PC-9 (cell line): ENCODE measurements at regions not wholly inside any gene's neighbourhood (a gene's known extent, or its start where the extent isn't known, plus 50 kb on each side); places are given as distances from the start of the nearest gene placed in this dataset.

Source experiments
- BruUV-seq: library from RNA; stranded (reverse); fragments of 400-500 nt; replicated peaks from 2 replicates; lab custom pipeline; 2021; lab: Mats Ljungman, UMichigan
- CTCF ChIA-PET: fragments of 300-600 bp; sonication (Branson Sonifier 250); formaldehyde crosslinking; loops from one replicate; lab custom pipeline; 2022; ENCODE audit warnings: antibody characterized with exemption; lab: Charles Lee
- POLR2A ChIA-PET: fragments of 300-600 bp; sonication (Branson Sonifier 250); formaldehyde crosslinking; loops from one replicate; lab custom pipeline; 2022; ENCODE audit warnings: antibody characterized with exemption; ENCODE audit not compliant: unreplicated experiment; lab: Charles Lee
- DNase-seq, 2 experiments: peaks; one replicate each; pipeline versions ENCODE4 v3.0.0 to v3.0.0-alpha.2; 2015 to 2022; ENCODE audit warnings: mixed read lengths in 1 of 2
- H2AFZ ChIP-seq: fragments of 200-600 bp; sonication (generic); 2 replicates; pipeline ENCODE4 v1.8.1; 2017; ENCODE audit warnings: antibody characterized with exemption
- H3F3A ChIP-seq: fragments of 200-600 bp; sonication (generic); 2 replicates; pipeline ENCODE4 v1.8.1; 2017; ENCODE audit warnings: antibody characterized with exemption, mild to moderate bottlenecking, low read depth; ENCODE audit not compliant: insufficient read depth
- H3K27ac ChIP-seq: fragments of 200-600 bp; sonication (generic); 2 replicates; pipeline ENCODE4 v1.6.1; 2016; ENCODE audit warnings: mixed run types
- H3K27me3 ChIP-seq: fragments of 200-600 bp; sonication (generic); 2 replicates; pipeline ENCODE4 v1.6.1; 2016; ENCODE audit warnings: low read depth, mixed run types; ENCODE audit not compliant: insufficient read depth
- H3K36me3 ChIP-seq: fragments of 200-600 bp; sonication (generic); 2 replicates; pipeline ENCODE4 v1.6.1; 2016; ENCODE audit warnings: low read depth, mixed run types
- H3K4me1 ChIP-seq: fragments of 200-600 bp; sonication (generic); replicated peaks from 2 replicates; pipeline ENCODE4 v1.6.1; 2016; ENCODE audit warnings: mixed run types; ENCODE audit not compliant: insufficient read depth
- H3K4me2 ChIP-seq: fragments of 200-600 bp; sonication (generic); 2 replicates; pipeline ENCODE4 v1.6.1; 2017; ENCODE audit warnings: mixed run types
- H3K4me3 ChIP-seq: fragments of 200-600 bp; sonication (generic); 2 replicates; pipeline ENCODE4 v1.6.1; 2016; ENCODE audit warnings: mixed run types
- H3K79me2 ChIP-seq: fragments of 200-600 bp; sonication (generic); 2 replicates; pipeline ENCODE4 v1.6.1; 2017; ENCODE audit warnings: low read depth, mixed run types
- H3K9me2 ChIP-seq: fragments of 200-600 bp; sonication (generic); 2 replicates; pipeline ENCODE4 v1.8.1; 2017; ENCODE audit warnings: mild to moderate bottlenecking; ENCODE audit not compliant: insufficient read depth
- H3K9me3 ChIP-seq: fragments of 200-600 bp; sonication (generic); 2 replicates; pipeline ENCODE4 v1.8.1; 2016; ENCODE audit warnings: low read depth; ENCODE audit not compliant: insufficient read depth
- H4K20me1 ChIP-seq: fragments of 200-600 bp; sonication (generic); 2 replicates; pipeline ENCODE4 v1.8.1; 2017; ENCODE audit not compliant: insufficient read depth
- CTCF ChIP-seq: fragments of 200-600 bp; sonication (generic); conservative IDR thresholded peaks from 2 replicates; pipeline ENCODE4 v1.6.1; 2017; ENCODE audit warnings: mixed run types, antibody characterized with exemption, mild to moderate bottlenecking, moderate library complexity
- EZH2 ChIP-seq: fragments of 200-600 bp; sonication (generic); IDR thresholded peaks from 2 replicates; pipeline ENCODE4 v1.8.0; 2017; ENCODE audit warnings: antibody characterized with exemption, low read depth
- intact Hi-C: fragments of 100-400 bp; cut with micrococcal nuclease; formaldehyde crosslinking; loops from one replicate; pipeline ENCODE4 v1.10.0; 2022; ENCODE audit not compliant: unreplicated experiment

- H3K4me2 ChIP-seq: no peak overlapping the region
- no peak overlapping the region for H3K4me3 ChIP-seq
- H4K20me1 ChIP-seq: no peaks in the 10 kb centered on the region
- ChIA-PET POLR2A (no interaction called here), CTCF (no interaction called here)
- peak in 1 of 2 experiments; percentile 52 for DNase-seq
- intact Hi-C loops: no loop called here
- H3K27ac ChIP-seq: no peak overlapping the region
- BruUV-seq: no TSS peak
- no peaks in the 10 kb centered on the region for H3K9me3 ChIP-seq
- H3K36me3 ChIP-seq: no peaks in the 10 kb centered on the region
- H2AFZ ChIP-seq: no peak overlapping the region
- no peaks in the 10 kb centered on the region for H3K79me2 ChIP-seq
- H3K27me3 ChIP-seq: peaks cover 2% of the 10 kb centered on the region
- no peaks in the 10 kb centered on the region for H3F3A ChIP-seq
- H3K4me1 ChIP-seq: no peaks in the 10 kb centered on the region
- no peaks in the 10 kb centered on the region; the same call in 1 of the 2 replicates for H3K9me2 ChIP-seq
- no peak for TF ChIP-seq CTCF
- no peak for TF ChIP-seq EZH2
Observed at GRCh38 chr2:16537347-16537746, 128.3 kb downstream of the CYRIA start.

- no peak overlapping the region for H3K27ac ChIP-seq
- H3F3A ChIP-seq: no peaks in the 10 kb centered on the region
- no peaks in the 10 kb centered on the region for H3K79me2 ChIP-seq
- H4K20me1 ChIP-seq: 0 out of 2 replicates have a peak, but pooled peaks cover 3% of the 10 kb centered on the region
- H3K9me3 ChIP-seq: no peaks in the 10 kb centered on the region
- TF ChIP-seq CTCF: no peak
- no peak for TF ChIP-seq EZH2
- no peak for DNase-seq
- H3K27me3 ChIP-seq: peaks cover 52% of the 10 kb centered on the region
- no peak overlapping the region for H3K4me2 ChIP-seq
- no peaks in the 10 kb centered on the region for H3K9me2 ChIP-seq
- ChIA-PET POLR2A (no interaction called here), CTCF (no interaction called here)
- H2AFZ ChIP-seq: no peak overlapping the region
- intact Hi-C loops: no loop called here
- no peaks in the 10 kb centered on the region for H3K36me3 ChIP-seq
- H3K4me1 ChIP-seq: no peaks in the 10 kb centered on the region
- BruUV-seq: no TSS peak
- H3K4me3 ChIP-seq: no peak overlapping the region
Observed at GRCh38 chr2:16526193-16526592, 139.4 kb downstream of the CYRIA start.

- H3K9me3 ChIP-seq: no peaks in the 10 kb centered on the region
- 0 out of 2 replicates have a peak, but pooled peaks cover 3% of the 10 kb centered on the region for H4K20me1 ChIP-seq
- no peak for TF ChIP-seq EZH2
- TF ChIP-seq CTCF: peak; percentile 73
- no peak overlapping the region for H3K27ac ChIP-seq
- no peak overlapping the region for H2AFZ ChIP-seq
- DNase-seq: peak in 1 of 2 experiments; percentile 18
- CTCF ChIA-PET: interaction anchor here (0.7 kb wide), 1 partner anchor 1149 kb away, joined by 3 read pairs; no protein-coding TSS in a partner anchor
- H3F3A ChIP-seq: no peaks in the 10 kb centered on the region
- no peaks in the 10 kb centered on the region for H3K79me2 ChIP-seq
- POLR2A ChIA-PET: no interaction called here
- H3K27me3 ChIP-seq: peaks cover 55% of the 10 kb centered on the region
- H3K36me3 ChIP-seq: no peaks in the 10 kb centered on the region
- H3K4me1 ChIP-seq: no peaks in the 10 kb centered on the region
- no peak overlapping the region for H3K4me2 ChIP-seq
- no TSS peak for BruUV-seq
- H3K4me3 ChIP-seq: no peak overlapping the region
- intact Hi-C loops: loop anchor here (1.0 kb wide), 1 partner anchor 84 kb away; no protein-coding TSS in a partner anchor
- no peaks in the 10 kb centered on the region for H3K9me2 ChIP-seq
Observed at GRCh38 chr2:16525265-16525887, 140.3 kb downstream of the CYRIA start.
